22Rv1 (cell line): ENCODE measurements at regions not wholly inside any gene's neighbourhood (a gene's known extent, or its start where the extent isn't known, plus 50 kb on each side); places are given as distances from the start of the nearest gene placed in this dataset.

Experiments used
- CTCF ChIP-seq: fragments of 450-650 bp; IDR thresholded peaks from 2 replicates; pipeline ENCODE4 v1.5.1; 2017; ENCODE audit warnings: mild to moderate bottlenecking
- ZFX ChIP-seq: fragments of 450-650 bp; IDR thresholded peaks from 2 replicates; pipeline ENCODE4 v1.6.1; 2017; ENCODE audit warnings: antibody characterized with exemption, borderline replicate concordance

GRCh38 chr1:38586993-38587646 is 272.5 kb downstream of the RRAGC start:
- peak; percentile 97 for TF ChIP-seq CTCF
- no peak for TF ChIP-seq ZFX
